Sigmoid colon (tissue), 3 donors: ENCODE measurements at regions not wholly inside any gene's neighbourhood (a gene's known extent, or its start where the extent isn't known, plus 50 kb on each side); places are given as distances from the start of the nearest gene placed in this dataset.

ENCODE experiments used
- POLR2A ChIP-seq, 2 donors: fragments of 450-650 bp; IDR thresholded peaks; one replicate each; pipeline ENCODE4 v1.6.1; 2016; ENCODE audit warnings: antibody characterized with exemption in 2 of 2, mild to moderate bottlenecking in 2 of 2, moderate library complexity in 2 of 2
- TF ChIP-seq, protein P1 (sequence below), 4 experiments: fragments of 450-650 bp in 3 of 4; fragments of 200-600 bp in 1 of 4; IDR thresholded peaks; one replicate each; pipeline ENCODE4 v1.5.1; 2016 to 2019; ENCODE audit warnings: antibody characterized with exemption in 4 of 4, mild to moderate bottlenecking in 3 of 4, moderate library complexity in 2 of 4

GRCh38 chr7:83850125-83850524, 201.2 kb upstream of the SEMA3E start:
- TF ChIP-seq, protein P1, sequence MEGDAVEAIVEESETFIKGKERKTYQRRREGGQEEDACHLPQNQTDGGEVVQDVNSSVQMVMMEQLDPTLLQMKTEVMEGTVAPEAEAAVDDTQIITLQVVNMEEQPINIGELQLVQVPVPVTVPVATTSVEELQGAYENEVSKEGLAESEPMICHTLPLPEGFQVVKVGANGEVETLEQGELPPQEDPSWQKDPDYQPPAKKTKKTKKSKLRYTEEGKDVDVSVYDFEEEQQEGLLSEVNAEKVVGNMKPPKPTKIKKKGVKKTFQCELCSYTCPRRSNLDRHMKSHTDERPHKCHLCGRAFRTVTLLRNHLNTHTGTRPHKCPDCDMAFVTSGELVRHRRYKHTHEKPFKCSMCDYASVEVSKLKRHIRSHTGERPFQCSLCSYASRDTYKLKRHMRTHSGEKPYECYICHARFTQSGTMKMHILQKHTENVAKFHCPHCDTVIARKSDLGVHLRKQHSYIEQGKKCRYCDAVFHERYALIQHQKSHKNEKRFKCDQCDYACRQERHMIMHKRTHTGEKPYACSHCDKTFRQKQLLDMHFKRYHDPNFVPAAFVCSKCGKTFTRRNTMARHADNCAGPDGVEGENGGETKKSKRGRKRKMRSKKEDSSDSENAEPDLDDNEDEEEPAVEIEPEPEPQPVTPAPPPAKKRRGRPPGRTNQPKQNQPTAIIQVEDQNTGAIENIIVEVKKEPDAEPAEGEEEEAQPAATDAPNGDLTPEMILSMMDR (IDR thresholded peaks at IDR 0.05): no peak
- no peak for TF ChIP-seq POLR2A (IDR thresholded peaks at IDR 0.05)
